ENCODE measurements at regions not wholly inside any gene's neighbourhood (a gene's known extent, or its start where the extent isn't known, plus 50 kb on each side); places are given as distances from the start of the nearest gene placed in this dataset.
"Not testable (repeated sequence)": the region's sequence is repeated elsewhere in the genome, so short reads cannot be mapped to it uniquely, and the experiment has no call there.

DNA sequence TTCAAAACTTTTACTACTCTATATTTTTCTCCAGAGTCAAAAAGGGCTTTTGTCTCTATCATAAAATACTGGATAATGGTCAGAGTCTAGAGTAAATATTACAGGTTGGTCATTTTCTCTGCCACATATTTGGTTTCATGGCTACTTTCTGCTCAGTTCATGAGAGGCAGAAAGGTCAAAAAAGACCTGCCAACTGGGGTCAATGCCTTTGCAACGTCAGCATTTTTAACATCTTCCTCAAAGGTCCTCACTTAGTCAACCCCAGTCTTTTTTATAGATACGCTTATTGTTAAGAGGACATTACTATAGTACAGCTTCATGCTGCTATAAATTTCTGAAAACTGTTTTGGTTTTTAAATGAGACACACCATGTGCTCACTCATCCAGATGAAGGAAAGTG is 312.1 kb upstream of the ARHGEF26 start:
- TF ChIP-seq, protein P1, sequence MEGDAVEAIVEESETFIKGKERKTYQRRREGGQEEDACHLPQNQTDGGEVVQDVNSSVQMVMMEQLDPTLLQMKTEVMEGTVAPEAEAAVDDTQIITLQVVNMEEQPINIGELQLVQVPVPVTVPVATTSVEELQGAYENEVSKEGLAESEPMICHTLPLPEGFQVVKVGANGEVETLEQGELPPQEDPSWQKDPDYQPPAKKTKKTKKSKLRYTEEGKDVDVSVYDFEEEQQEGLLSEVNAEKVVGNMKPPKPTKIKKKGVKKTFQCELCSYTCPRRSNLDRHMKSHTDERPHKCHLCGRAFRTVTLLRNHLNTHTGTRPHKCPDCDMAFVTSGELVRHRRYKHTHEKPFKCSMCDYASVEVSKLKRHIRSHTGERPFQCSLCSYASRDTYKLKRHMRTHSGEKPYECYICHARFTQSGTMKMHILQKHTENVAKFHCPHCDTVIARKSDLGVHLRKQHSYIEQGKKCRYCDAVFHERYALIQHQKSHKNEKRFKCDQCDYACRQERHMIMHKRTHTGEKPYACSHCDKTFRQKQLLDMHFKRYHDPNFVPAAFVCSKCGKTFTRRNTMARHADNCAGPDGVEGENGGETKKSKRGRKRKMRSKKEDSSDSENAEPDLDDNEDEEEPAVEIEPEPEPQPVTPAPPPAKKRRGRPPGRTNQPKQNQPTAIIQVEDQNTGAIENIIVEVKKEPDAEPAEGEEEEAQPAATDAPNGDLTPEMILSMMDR (IDR thresholded peaks at IDR 0.05; ENCODE audit: low read depth, low read length, poor library complexity, severe bottlenecking) = no peak
- no peak for TF ChIP-seq EZH2phosphoT487 (IDR thresholded peaks at IDR 0.05; ENCODE audit: borderline replicate concordance, low read length)
- Histone ChIP-seq H3K4me2 (ENCODE audit: low read length) (no peak overlapping the region), H3K36me3 (ENCODE audit: control insufficient read depth, low read length) (no peaks in the 10 kb centered on the region), H3K27ac (ENCODE audit: low read depth, low read length) (no peak overlapping the region), H3K27me3 (ENCODE audit: control insufficient read depth, low read length) (no peaks in the 10 kb centered on the region), H3K4me3 (ENCODE audit: low read length) (no peak overlapping the region), H3K9me3 (ENCODE audit: control insufficient read depth, insufficient read depth, low read length) (no peaks in the 10 kb centered on the region), H3F3A (ENCODE audit: control insufficient read depth, insufficient read depth) (no peaks in the 10 kb centered on the region), H4K20me1 (ENCODE audit: control insufficient read depth, insufficient read depth, low read depth, low read length) (no peaks in the 10 kb centered on the region), H3K9me2 (replicated peaks; ENCODE audit: control insufficient read depth, low read length) (no peaks in the 10 kb centered on the region), H3K4me1 (ENCODE audit: control insufficient read depth, low read length) (no peaks in the 10 kb centered on the region), H3K79me2 (ENCODE audit: control insufficient read depth, low read length) (no peaks in the 10 kb centered on the region)

DNA sequence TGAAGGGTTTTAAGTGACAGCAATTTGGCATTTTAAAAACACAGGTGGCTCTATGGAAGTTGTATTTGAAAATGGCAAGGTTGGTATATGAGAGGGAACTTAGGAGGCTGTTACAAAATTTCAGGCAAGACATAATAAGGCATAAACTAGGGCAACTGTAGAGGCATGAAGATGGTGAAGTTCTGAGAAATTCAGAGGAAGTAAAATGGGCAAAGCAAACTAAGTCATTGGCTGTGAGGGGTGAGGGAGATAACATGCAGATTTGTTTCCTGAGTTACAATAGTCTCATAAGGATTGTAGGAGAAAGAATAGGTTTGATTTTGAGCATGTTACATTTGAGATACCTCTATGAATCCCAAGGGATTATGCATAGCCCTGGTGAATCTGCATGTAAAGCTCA is 302.9 kb upstream of the ARHGEF26 start:
- no peaks in the 10 kb centered on the region for H3K36me3 ChIP-seq (ENCODE audit: control insufficient read depth, low read length)
- H3F3A ChIP-seq (ENCODE audit: control insufficient read depth, insufficient read depth) = no peaks in the 10 kb centered on the region
- no peaks in the 10 kb centered on the region for H4K20me1 ChIP-seq (ENCODE audit: control insufficient read depth, insufficient read depth, low read depth, low read length)
- no peaks in the 10 kb centered on the region for H3K79me2 ChIP-seq (ENCODE audit: control insufficient read depth, low read length)
- H3K4me1 ChIP-seq (ENCODE audit: control insufficient read depth, low read length) = no peaks in the 10 kb centered on the region
- no peak for TF ChIP-seq EZH2phosphoT487 (IDR thresholded peaks at IDR 0.05; ENCODE audit: borderline replicate concordance, low read length)
- TF ChIP-seq, protein P1 (IDR thresholded peaks at IDR 0.05; ENCODE audit: low read depth, low read length, poor library complexity, severe bottlenecking) = no peak
- no peaks in the 10 kb centered on the region for H3K27me3 ChIP-seq (ENCODE audit: control insufficient read depth, low read length)
- no peak overlapping the region for H3K4me3 ChIP-seq (ENCODE audit: low read length)
- no peak overlapping the region for H3K4me2 ChIP-seq (ENCODE audit: low read length)
- H3K9me2 ChIP-seq (replicated peaks; ENCODE audit: control insufficient read depth, low read length) = no peaks in the 10 kb centered on the region
- no peak overlapping the region for H3K27ac ChIP-seq (ENCODE audit: low read depth, low read length)
- H3K9me3 ChIP-seq (ENCODE audit: control insufficient read depth, insufficient read depth, low read length) = no peaks in the 10 kb centered on the region

DNA sequence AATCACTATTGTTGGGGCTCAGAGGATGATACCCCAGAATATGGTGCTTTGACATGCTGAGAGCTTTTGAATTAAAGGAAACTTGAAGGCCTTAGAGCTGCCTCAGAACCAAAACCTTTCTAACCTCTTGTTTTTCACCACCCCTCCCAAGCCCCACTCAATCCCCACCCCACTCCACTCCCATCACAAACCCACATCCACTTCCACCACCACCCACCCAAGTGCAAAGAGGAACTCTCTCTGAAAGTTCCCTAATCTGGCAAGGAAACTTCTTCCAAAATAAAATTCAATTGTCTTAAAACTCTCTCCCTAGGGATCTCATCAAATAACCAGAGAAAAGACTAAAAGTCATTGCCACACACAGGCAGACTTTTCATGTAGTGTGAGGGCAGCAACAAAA is 301.2 kb upstream of the ARHGEF26 start:
- Histone ChIP-seq H4K20me1 (ENCODE audit: control insufficient read depth, insufficient read depth, low read depth, low read length) (no peaks in the 10 kb centered on the region), H3K4me2 (ENCODE audit: low read length) (no peak overlapping the region)
- TF ChIP-seq, protein P1 (IDR thresholded peaks at IDR 0.05; ENCODE audit: low read depth, low read length, poor library complexity, severe bottlenecking) = no peak
- no peak for TF ChIP-seq EZH2phosphoT487 (IDR thresholded peaks at IDR 0.05; ENCODE audit: borderline replicate concordance, low read length)

DNA sequence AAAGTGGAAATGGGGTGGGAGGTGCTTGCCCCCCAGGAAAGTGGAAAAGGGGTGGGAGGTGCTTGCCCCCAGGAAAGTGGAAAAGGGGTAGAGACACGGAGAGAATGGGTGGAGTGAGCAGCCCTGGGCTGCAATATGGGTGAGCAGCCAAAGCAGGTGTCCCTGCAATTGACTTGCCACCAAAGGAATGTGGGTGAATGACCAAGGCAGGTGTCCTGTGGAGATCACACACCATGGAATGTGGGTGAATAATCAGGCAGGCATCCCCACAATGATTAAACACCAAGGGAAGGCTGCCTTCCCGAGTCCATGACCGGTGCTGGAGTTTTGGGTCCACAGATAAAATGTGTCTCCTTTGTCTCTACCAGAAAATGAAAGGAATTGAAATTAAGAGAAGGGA is 292.8 kb upstream of the ARHGEF26 start:
- H3K4me3 ChIP-seq (ENCODE audit: low read length); H3K9me2 ChIP-seq (replicated peaks; ENCODE audit: control insufficient read depth, low read length); H3K27me3 ChIP-seq (ENCODE audit: control insufficient read depth, low read length); H3K9me3 ChIP-seq (ENCODE audit: control insufficient read depth, insufficient read depth, low read length); H3K27ac ChIP-seq (ENCODE audit: low read depth, low read length); H3K4me1 ChIP-seq (ENCODE audit: control insufficient read depth, low read length); H3K79me2 ChIP-seq (ENCODE audit: control insufficient read depth, low read length); H3K36me3 ChIP-seq (ENCODE audit: control insufficient read depth, low read length); H3K4me2 ChIP-seq (ENCODE audit: low read length); H4K20me1 ChIP-seq (ENCODE audit: control insufficient read depth, insufficient read depth, low read depth, low read length); H3F3A ChIP-seq (ENCODE audit: control insufficient read depth, insufficient read depth): not testable (repeated sequence)

More for the DNA sequence above, 301.2 kb upstream of the ARHGEF26 start:
- H3F3A ChIP-seq (ENCODE audit: control insufficient read depth, insufficient read depth) = no peaks in the 10 kb centered on the region
- H3K9me2 ChIP-seq (replicated peaks; ENCODE audit: control insufficient read depth, low read length) = no peaks in the 10 kb centered on the region
- H3K36me3 ChIP-seq (ENCODE audit: control insufficient read depth, low read length) = no peaks in the 10 kb centered on the region
- H3K4me1 ChIP-seq (ENCODE audit: control insufficient read depth, low read length) = no peaks in the 10 kb centered on the region
- no peaks in the 10 kb centered on the region for H3K9me3 ChIP-seq (ENCODE audit: control insufficient read depth, insufficient read depth, low read length)
- H3K27ac ChIP-seq (ENCODE audit: low read depth, low read length) = no peak overlapping the region
- no peaks in the 10 kb centered on the region for H3K27me3 ChIP-seq (ENCODE audit: control insufficient read depth, low read length)
- H3K4me3 ChIP-seq (ENCODE audit: low read length) = no peak overlapping the region
- no peaks in the 10 kb centered on the region for H3K79me2 ChIP-seq (ENCODE audit: control insufficient read depth, low read length)
